HG02938 (cell line): ENCODE measurements at regions not wholly inside any gene's neighbourhood (a gene's known extent, or its start where the extent isn't known, plus 50 kb on each side); places are given as distances from the start of the nearest gene placed in this dataset.
"Not testable (repeated sequence)": the region's sequence is repeated elsewhere in the genome, so short reads cannot be mapped to it uniquely, and the experiment has no call there.

Source experiments
- ATAC-seq: cut with Tn5 transposase; IDR thresholded peaks from one replicate; pipeline ENCODE4 v1.9.1; 2021; ENCODE audit warnings: mild to moderate bottlenecking, moderate library complexity; ENCODE audit not compliant: unreplicated experiment

- no peak for ATAC-seq
Measured at GRCh38 chr3:72661115-72661457, 187.2 kb downstream of the SHQ1 start.

DNA sequence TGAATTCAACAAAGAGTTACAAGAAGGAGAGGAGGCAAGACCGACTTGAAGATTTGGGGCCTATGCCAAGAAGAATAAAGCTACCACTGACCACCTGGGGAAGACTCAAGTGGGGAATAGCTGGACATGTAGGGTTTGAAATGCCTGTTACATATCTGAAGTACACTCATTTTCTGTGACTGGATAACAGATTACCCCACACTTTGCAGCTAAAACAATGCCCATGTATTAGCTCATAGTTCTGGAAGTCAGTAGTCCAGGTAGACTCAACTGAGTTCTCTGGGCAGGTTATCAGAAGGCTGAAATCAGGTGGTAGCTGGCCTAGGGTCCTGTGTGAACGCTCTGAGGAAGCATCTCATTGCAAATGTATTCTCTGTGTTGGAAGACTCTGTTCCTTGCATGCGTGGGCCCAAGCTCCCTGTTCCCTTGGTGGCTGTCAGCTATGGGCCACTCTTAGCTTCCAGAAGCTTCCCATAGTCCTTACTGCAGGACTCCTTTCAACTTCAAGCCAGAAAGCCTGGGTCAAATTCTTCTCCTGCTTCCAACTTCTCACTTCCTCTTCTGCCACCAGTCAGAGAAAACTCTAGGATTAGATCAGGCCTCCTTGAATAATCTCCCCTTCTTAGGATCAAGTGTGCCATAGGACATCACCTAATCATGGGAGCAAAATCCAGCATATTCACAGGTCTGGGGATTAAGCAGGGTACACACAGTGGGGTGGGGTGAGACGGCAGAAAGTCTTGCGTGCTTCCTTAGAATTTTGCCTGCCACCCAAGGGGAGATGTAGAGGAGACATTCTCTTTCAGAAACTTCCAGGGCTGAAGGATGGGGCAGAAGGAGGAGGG, 187.8 kb downstream of the SHQ1 start:
- ATAC-seq, result no peak

- no peak for ATAC-seq
Measured at GRCh38 chr3:72659596-72659995, 188.6 kb downstream of the SHQ1 start.

- ATAC-seq, result no peak
Measured at GRCh38 chr3:72659188-72659587, 189.1 kb downstream of the SHQ1 start.

DNA sequence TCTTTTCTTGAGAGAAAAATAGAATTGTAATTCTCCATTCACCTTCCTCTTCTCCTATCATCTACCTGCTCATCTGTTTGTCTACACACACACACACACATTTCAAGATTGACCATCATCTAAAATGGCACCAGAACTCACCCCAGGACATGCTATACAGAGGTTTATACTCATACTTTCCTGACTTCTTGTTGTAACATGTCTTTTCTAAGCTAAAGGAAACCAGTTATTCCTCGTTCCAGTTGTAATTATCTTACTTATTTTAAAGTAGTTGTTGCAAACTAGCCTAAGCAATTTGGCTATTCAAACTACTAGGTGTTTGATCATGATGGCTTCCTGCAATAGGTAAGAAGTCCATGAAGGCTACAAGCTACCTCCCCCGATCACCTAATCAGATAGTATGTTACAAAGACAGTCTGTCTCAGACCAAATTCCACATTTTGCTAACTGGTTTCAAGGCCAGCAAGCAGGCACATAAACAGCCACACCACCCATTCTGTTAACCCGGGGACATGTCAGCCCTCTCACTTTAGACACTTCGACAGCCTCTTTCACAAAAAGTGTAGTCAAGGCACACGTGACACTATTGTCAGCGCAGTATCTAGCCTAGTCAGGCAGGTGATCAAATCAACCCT, 189.7 kb downstream of the SHQ1 start:
- no peak for ATAC-seq

DNA sequence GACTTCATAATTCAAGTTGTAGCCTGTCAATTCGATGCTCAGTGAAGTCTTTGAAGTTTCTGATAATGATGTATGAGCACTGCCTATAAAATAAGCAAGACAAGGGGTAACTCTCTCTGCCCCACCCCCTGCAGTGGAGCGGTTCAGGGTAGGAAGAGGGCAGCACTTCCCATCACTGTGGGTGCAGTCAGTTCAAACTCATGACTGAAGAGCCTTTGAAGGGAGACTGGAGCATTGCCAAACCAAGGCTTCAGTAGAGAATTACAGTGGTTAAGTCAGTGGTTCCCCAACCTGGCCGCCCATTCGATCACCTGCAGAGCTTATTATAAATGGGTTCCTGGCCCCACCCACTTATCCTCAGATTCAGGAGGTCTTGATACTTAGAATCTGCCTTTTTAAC, 190.6 kb downstream of the SHQ1 start:
- ATAC-seq, result no peak

DNA sequence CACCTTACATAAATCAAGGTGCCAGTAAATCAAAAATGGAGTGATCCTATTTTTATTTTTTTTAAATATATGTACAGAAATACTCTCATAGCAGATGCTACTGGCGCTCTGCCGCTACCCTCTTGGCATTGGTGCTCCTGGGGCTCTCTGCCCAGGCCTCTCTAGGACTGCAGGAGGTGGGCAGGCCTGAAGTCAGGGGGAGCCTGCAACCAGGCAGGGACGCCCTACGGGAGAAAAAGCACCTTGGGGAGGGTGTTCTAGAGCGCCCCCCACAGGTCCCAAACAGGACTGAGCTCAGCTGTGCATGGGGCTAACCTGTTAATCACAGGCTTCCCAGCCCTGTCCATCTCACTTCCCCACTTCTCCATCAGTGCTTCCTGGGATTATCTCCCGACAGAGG, 192.5 kb downstream of the SHQ1 start:
- ATAC-seq, result no peak

DNA sequence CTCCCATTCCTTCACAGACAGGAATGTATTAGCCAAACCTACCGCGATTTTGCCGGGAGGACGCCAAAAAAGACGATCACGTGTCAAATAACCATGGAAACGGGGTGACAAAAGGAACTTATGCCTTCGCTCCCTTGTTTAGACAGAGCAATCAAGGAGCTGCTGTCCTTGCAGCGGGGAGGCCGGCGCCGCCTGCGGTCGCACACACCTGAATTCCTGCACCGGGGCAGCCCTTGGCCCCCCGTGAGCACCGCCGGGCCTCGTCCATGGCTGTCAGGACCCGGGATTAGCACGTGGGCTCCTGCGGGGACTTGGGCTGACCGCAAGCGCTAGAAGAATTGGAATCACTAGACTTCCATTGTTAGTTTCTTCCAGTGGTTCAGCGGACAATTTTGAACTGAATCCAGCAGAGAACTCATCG, 193.1 kb downstream of the SHQ1 start:
- no peak for ATAC-seq

DNA sequence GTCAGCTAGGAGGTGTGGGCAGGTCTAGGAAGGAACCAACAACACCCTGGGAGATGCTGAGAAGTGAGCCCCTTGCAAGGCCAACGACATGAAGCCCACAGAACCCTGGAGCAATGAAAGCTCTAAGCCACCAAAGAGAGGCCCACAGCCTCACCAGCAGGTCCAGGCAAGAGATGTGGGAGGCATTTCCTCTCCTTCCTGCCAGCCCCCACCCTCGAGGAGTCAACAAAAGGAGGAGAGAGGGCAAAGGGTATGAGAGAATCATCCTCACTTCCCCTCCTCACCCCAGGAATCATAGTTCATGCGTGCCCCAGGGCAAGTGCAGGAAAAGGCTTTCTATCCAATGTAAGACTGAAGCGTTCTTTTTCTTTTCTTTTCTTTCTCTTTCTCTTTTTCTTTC, 195.8 kb downstream of the SHQ1 start:
- ATAC-seq, result no peak

GRCh38 chr3:72651498-72651897, 196.7 kb downstream of the SHQ1 start:
- ATAC-seq, result no peak

GRCh38 chr3:72646263-72646662, 202.0 kb downstream of the SHQ1 start:
- no peak for ATAC-seq

GRCh38 chr3:72643635-72644034, 204.6 kb downstream of the SHQ1 start:
- not testable (repeated sequence) for ATAC-seq

- no peak for ATAC-seq
Measured at GRCh38 chr3:72641684-72642083, 206.6 kb downstream of the SHQ1 start.

DNA sequence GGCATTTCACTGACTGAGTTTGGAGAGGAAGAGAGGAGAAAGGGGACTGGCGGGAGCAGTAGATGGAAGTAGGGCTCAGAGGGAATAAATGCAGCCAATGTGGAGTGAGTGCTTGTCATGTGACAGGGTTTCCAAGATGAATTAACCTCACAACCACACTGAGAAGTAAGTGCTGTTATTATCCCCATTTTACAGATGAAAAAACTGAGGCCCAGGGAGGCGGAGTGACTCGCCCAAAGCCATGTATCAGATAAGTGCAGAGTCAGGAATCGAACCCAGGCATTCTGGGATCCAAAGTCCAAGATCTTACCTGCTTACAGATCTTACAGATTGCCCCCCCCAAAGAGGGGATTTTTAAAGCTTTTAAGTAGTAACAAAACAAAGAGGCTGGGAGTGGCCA, 207.2 kb downstream of the SHQ1 start:
- no peak for ATAC-seq

DNA sequence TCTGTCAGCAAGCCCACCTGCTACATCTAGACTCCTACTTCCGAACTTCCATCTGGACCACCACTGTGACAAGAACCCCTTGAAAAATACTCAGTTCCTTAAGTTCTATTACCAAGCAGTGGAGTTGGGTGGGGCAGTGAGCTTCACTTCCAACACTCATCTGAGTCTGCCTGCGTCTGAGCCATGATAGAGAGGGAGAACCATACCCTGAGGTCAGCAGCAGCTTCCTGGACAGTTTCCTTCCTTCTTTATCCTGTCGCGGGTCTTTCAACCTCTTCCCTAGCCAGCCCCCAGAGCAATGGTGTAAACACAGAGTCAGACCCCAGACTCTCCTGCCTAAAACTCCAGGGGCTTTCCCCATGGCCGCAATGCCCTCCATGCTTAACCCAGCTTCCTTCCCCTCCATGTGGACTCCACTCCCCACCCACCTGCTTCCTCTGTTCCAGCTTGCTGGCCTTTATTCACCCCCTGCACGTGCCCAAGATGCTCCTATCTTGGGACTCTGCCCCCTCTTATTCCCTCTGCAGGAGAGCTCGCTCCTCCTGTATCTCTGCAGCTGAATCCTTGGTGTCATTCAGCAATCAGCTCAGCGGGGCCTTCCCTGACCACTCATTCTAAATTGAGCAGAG, 211.2 kb downstream of the SHQ1 start:
- ATAC-seq, result no peak

DNA sequence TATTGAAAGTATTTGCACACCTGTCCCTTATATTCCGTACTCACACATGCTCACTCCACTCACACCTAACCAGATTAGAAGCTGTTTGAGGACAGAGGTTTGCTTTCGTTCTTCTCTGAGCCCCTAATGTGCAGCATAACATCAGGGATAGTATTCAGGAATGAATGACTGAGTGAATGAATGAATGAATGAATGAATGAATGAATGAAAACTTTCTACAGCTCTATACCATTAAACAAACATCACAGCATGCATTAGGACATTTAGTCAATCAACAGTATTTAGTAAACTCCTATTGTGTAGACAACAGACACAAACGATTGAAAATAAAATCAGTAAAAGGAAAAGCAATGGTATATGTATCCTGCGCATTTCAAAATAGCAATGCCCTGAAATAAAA, 212.7 kb downstream of the SHQ1 start:
- no peak for ATAC-seq

DNA sequence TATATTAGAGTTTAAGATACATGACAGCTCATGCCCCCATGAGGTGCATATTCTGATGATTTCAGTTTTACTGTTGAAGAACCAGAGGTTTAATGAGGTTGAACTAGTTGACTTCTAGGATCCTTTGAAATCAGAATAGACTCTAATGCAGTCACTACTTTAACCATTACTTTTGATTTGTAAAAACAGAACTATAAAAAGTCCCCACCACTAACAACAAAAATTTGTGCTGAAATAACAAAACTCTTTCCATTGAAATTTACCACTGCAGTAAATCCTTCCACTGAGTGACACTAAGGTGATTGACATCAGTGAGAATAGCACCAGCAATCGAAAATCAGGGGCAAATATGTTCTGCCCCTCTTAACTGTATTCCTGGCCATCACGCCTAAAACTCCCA, 214.1 kb downstream of the SHQ1 start:
- ATAC-seq, result peak; percentile 40

DNA sequence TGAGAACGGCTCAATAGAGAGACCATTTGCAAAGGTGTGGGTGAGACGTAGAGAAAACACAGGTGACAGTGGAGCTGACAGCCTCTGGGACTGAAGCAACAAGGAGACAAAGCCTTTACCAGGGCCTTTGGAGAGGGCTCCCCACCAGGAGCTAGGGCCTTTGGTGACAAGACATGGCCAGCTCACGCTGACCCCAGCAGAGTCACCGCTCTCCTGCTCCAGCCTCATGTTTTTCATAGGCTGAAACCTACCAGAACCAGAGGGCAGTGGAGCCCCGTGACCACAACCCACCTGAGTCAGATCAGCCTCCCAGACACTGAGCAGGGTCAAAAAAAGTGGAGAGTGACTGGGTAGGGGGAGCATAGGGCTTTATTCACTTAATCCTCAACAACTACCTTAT, 214.7 kb downstream of the SHQ1 start:
- no peak for ATAC-seq

DNA sequence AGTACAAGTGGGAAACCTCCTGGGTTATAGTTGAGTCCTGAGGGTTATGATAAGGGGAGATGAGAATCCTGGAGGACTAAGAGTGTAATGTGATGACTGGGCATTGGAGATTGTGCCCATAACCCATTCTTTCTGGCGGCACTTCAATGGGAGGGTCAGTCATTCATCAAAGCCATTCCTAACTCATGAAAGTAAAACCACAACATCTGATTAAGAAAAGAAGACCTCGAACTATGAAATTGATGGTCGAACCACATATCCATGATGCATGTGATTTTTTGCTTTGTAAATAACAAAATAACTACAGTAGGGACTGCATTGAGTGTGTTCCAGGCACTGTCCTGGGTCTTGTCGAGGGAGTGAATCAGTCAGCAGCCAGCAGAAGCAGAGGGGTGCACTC, 215.1 kb downstream of the SHQ1 start:
- no peak for ATAC-seq

- ATAC-seq, result no peak
Measured at GRCh38 chr3:72632129-72632528, 216.1 kb downstream of the SHQ1 start.

DNA sequence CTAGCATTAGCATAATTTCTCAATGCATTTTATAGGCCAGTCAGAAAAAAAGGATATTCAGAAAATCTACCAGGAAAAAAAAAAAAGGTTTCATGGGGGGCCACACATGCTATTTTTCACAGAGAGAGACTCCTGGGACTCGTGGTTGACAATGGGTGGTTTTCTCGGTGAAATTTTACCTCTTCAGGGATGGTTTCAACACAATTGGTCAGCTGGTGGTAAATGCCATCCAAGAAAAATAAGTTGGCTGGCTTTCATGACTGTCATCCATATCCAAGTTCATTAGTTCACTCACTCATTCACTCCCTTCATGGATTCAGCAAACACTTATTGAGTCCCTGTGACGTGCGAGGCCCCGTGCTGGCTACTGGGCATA, 217.3 kb downstream of the SHQ1 start:
- ATAC-seq, result no peak

DNA sequence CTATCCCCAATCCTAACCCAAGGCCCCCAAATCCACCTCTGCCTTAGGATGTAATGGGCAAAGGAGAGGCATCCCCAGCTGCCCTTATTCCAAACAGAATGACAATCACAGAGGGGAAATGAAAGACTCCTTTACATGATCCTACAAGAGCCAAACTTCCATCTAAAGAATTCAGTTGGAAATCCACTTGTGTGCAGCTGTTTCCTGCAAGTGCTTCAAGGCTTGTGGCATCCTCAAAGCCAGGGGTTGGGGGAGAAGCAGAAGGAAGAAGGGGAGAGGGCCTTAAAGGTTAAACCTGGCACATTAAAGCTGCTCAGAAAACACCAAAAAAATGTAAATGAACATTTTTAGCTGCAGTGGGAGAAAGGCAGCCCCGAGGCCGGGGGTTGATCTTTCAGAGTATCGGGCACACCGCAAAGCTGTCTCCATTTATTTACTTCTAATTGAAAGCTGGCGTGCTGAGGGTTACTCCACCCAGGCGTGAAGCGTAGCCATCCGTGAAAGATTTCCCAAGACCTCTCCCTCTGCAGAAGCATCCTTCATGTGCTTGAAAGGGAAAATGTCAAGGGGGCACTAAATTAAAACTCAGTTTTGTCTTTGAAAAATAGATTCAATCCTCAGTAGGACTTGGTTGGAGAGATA, 217.8 kb downstream of the SHQ1 start:
- ATAC-seq, result no peak
